BJ (cell line): ENCODE measurements at regions not wholly inside any gene's neighbourhood (a gene's known extent, or its start where the extent isn't known, plus 50 kb on each side); places are given as distances from the start of the nearest gene placed in this dataset.

Source experiments
- CTCF ChIA-PET: fragments of 350-600 bp; formaldehyde crosslinking; extraction: SDS; loops from one replicate; lab custom pipeline; 2021; ENCODE audit warnings: antibody characterized with exemption, inconsistent platforms; lab: Yijun Ruan, JAX
- POLR2A ChIA-PET: fragments of 300-600 bp; sonication (Branson Sonifier 250); formaldehyde crosslinking; extraction: SDS; loops from one replicate; lab custom pipeline; 2021; ENCODE audit warnings: antibody characterized with exemption; lab: Charles Lee
- DNase-seq: peaks from one replicate; pipeline ENCODE4 v3.0.0-alpha.2; 2011; ENCODE audit warnings: low read depth
- H3K27me3 ChIP-seq: 2 replicates; pipeline ENCODE4 v1.6.0; 2011; ENCODE audit warnings: low read length; ENCODE audit not compliant: control insufficient read depth, insufficient read depth
- H3K36me3 ChIP-seq: 2 replicates; pipeline ENCODE4 v1.5.1; 2011; ENCODE audit warnings: low read length; ENCODE audit not compliant: control insufficient read depth, insufficient read depth
- H3K4me3 ChIP-seq: 2 replicates; pipeline ENCODE4 v1.5.1; 2011; ENCODE audit warnings: low read depth, mild to moderate bottlenecking, control low read depth, low read length
- TF ChIP-seq, protein P1 (sequence below): IDR thresholded peaks from 2 replicates; pipeline ENCODE4 v1.5.1; 2011; ENCODE audit warnings: low read depth, mild to moderate bottlenecking, control low read depth, inconsistent platforms, low read length, moderate library complexity; ENCODE audit not compliant: insufficient read depth

DNA sequence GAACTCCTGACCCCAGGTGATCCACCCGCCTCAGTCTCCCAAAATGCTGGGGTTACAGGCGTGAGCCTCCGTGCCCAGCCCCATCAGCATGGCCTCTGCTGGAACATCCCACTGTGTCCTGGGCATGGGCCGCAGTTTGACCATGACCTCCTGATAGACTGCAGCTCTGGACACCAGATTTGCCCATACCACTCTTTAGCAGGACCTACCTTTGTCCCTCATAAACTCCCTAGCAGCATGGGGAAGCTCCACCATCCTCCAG is 92.6 kb downstream of the MYCN start:
- no peaks in the 10 kb centered on the region for H3K27me3 ChIP-seq
- H3K4me3 ChIP-seq, result no peak overlapping the region
- ChIA-PET POLR2A (no interaction called here), CTCF (interaction anchor here (0.7 kb wide), 1 partner anchor 11 kb away, joined by 3 read pairs; no protein-coding TSS in a partner anchor)
- DNase-seq, result no peak
- no peaks in the 10 kb centered on the region for H3K36me3 ChIP-seq
- TF ChIP-seq, protein P1, sequence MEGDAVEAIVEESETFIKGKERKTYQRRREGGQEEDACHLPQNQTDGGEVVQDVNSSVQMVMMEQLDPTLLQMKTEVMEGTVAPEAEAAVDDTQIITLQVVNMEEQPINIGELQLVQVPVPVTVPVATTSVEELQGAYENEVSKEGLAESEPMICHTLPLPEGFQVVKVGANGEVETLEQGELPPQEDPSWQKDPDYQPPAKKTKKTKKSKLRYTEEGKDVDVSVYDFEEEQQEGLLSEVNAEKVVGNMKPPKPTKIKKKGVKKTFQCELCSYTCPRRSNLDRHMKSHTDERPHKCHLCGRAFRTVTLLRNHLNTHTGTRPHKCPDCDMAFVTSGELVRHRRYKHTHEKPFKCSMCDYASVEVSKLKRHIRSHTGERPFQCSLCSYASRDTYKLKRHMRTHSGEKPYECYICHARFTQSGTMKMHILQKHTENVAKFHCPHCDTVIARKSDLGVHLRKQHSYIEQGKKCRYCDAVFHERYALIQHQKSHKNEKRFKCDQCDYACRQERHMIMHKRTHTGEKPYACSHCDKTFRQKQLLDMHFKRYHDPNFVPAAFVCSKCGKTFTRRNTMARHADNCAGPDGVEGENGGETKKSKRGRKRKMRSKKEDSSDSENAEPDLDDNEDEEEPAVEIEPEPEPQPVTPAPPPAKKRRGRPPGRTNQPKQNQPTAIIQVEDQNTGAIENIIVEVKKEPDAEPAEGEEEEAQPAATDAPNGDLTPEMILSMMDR, result no peak

GRCh38 chr2:16032282-16033031 is 92.1 kb downstream of the MYCN start:
- no peak for DNase-seq
- H3K36me3 ChIP-seq, result no peaks in the 10 kb centered on the region
- TF ChIP-seq, protein P1, result no peak
- CTCF ChIA-PET, result no interaction called here
- no peaks in the 10 kb centered on the region for H3K27me3 ChIP-seq
- no peak overlapping the region for H3K4me3 ChIP-seq
- POLR2A ChIA-PET, result no interaction called here

- Histone ChIP-seq H3K27me3 (no peaks in the 10 kb centered on the region), H3K36me3 (no peaks in the 10 kb centered on the region), H3K4me3 (no peak overlapping the region)
- POLR2A ChIA-PET, result no interaction called here
- DNase-seq, result no peak
- CTCF ChIA-PET, result no interaction called here
- TF ChIP-seq, protein P1, result no peak
Measured at GRCh38 chr2:16031848-16032159, 91.5 kb downstream of the MYCN start.

- TF ChIP-seq, protein P1, result no peak
- ChIA-PET CTCF (no interaction called here), POLR2A (no interaction called here)
- no peak overlapping the region for H3K4me3 ChIP-seq
- H3K27me3 ChIP-seq, result no peaks in the 10 kb centered on the region
- no peaks in the 10 kb centered on the region for H3K36me3 ChIP-seq
- no peak for DNase-seq
Measured at GRCh38 chr2:16031058-16031847, 90.9 kb downstream of the MYCN start.

- Histone ChIP-seq H3K36me3 (no peaks in the 10 kb centered on the region), H3K4me3 (no peak overlapping the region), H3K27me3 (no peaks in the 10 kb centered on the region)
- ChIA-PET POLR2A (no interaction called here), CTCF (no interaction called here)
- no peak for DNase-seq
- TF ChIP-seq, protein P1, result no peak
Measured at GRCh38 chr2:16030206-16031057, 90.1 kb downstream of the MYCN start.
